ENCODE measurements at regions not wholly inside any gene's neighbourhood (a gene's known extent, or its start where the extent isn't known, plus 50 kb on each side); places are given as distances from the start of the nearest gene placed in this dataset.

GRCh38 chr15:81660976-81661375 lies 287.0 kb upstream of the TMC3 start:
- Mint-ChIP-seq H3K4me3 (no peak overlapping the region), H3K27ac (no peak overlapping the region), H3K4me1 (no peaks in the 10 kb centered on the region), H3K9me3 (no peaks in the 10 kb centered on the region), H3K36me3 (no peaks in the 10 kb centered on the region), H3K27me3 (ENCODE audit: insufficient read depth, low read depth) (no peaks in the 10 kb centered on the region)
- Histone ChIP-seq H3K9ac (no peak overlapping the region), H2AFZ (replicated peaks) (no peak overlapping the region), H3K27ac (no peak overlapping the region), H3K36me3 (no peaks in the 10 kb centered on the region), H3F3A (ENCODE audit: low read depth) (no peaks in the 10 kb centered on the region), H3K9me3 (ENCODE audit: low read depth) (no peaks in the 10 kb centered on the region), H3K27me3 (no peaks in the 10 kb centered on the region), H3K4me2 (no peak overlapping the region), H3K4me3 (no peak overlapping the region), H3K4me1 (no peaks in the 10 kb centered on the region), H3K79me2 (ENCODE audit: low read depth) (no peaks in the 10 kb centered on the region), H4K20me1 (ENCODE audit: low read depth) (no peaks in the 10 kb centered on the region)
- no peak for TF ChIP-seq EZH2phosphoT487 (IDR thresholded peaks at IDR 0.05)
- TF ChIP-seq EZH2 (IDR thresholded peaks at IDR 0.05) = no peak
- no peak for TF ChIP-seq CTCF (IDR thresholded peaks at IDR 0.05)
- DNase-seq (ENCODE audit: low spot score) = no peak

- Histone ChIP-seq H4K20me1 (ENCODE audit: low read depth) (no peaks in the 10 kb centered on the region), H3K27ac (no peak overlapping the region), H2AFZ (replicated peaks) (no peak overlapping the region), H3F3A (ENCODE audit: low read depth) (no peaks in the 10 kb centered on the region), H3K9ac (no peak overlapping the region), H3K36me3 (no peaks in the 10 kb centered on the region), H3K9me3 (ENCODE audit: low read depth) (no peaks in the 10 kb centered on the region), H3K27me3 (no peaks in the 10 kb centered on the region), H3K79me2 (ENCODE audit: low read depth) (no peaks in the 10 kb centered on the region), H3K4me3 (no peak overlapping the region), H3K4me1 (no peaks in the 10 kb centered on the region), H3K4me2 (no peak overlapping the region)
- no peaks in the 10 kb centered on the region for H3K27me3 Mint-ChIP-seq (ENCODE audit: insufficient read depth, low read depth)
- H3K9me3 Mint-ChIP-seq = no peaks in the 10 kb centered on the region
- H3K4me3 Mint-ChIP-seq = no peak overlapping the region
- no peak overlapping the region for H3K27ac Mint-ChIP-seq
- H3K4me1 Mint-ChIP-seq = no peaks in the 10 kb centered on the region
- DNase-seq (ENCODE audit: low spot score) = no peak
- H3K36me3 Mint-ChIP-seq = no peaks in the 10 kb centered on the region
- TF ChIP-seq EZH2phosphoT487 (IDR thresholded peaks at IDR 0.05) (no peak), EZH2 (IDR thresholded peaks at IDR 0.05) (no peak)
Observed at GRCh38 chr15:81653259-81653658, 279.2 kb upstream of the TMC3 start.

- Histone ChIP-seq H3K4me3 (no peak overlapping the region), H3K79me2 (ENCODE audit: low read depth) (no peaks in the 10 kb centered on the region), H3K9ac (no peak overlapping the region), H3K27ac (no peak overlapping the region), H3K4me1 (no peaks in the 10 kb centered on the region), H3K36me3 (no peaks in the 10 kb centered on the region), H4K20me1 (ENCODE audit: low read depth) (no peaks in the 10 kb centered on the region), H2AFZ (replicated peaks) (no peak overlapping the region), H3K9me3 (ENCODE audit: low read depth) (no peaks in the 10 kb centered on the region), H3F3A (ENCODE audit: low read depth) (no peaks in the 10 kb centered on the region), H3K4me2 (no peak overlapping the region), H3K27me3 (no peaks in the 10 kb centered on the region)
- peak overlapping the region; percentile 15 for H3K27ac Mint-ChIP-seq
- H3K27me3 Mint-ChIP-seq (ENCODE audit: insufficient read depth, low read depth) = no peaks in the 10 kb centered on the region
- TF ChIP-seq EZH2 (IDR thresholded peaks at IDR 0.05) (no peak), EZH2phosphoT487 (IDR thresholded peaks at IDR 0.05) (no peak), CTCF (IDR thresholded peaks at IDR 0.05) (no peak)
- H3K4me3 Mint-ChIP-seq = no peak overlapping the region
- H3K9me3 Mint-ChIP-seq = no peaks in the 10 kb centered on the region
- DNase-seq (ENCODE audit: low spot score) = no peak
- H3K36me3 Mint-ChIP-seq = no peaks in the 10 kb centered on the region
- peaks cover 11% of the 10 kb centered on the region for H3K4me1 Mint-ChIP-seq
Observed at GRCh38 chr15:81645470-81645869, 271.5 kb upstream of the TMC3 start.

- Histone ChIP-seq H3K9ac (no peak overlapping the region), H3K27me3 (no peaks in the 10 kb centered on the region), H2AFZ (replicated peaks) (no peak overlapping the region), H3K79me2 (ENCODE audit: low read depth) (no peaks in the 10 kb centered on the region), H3K4me2 (no peak overlapping the region), H3K9me3 (ENCODE audit: low read depth) (no peaks in the 10 kb centered on the region), H4K20me1 (ENCODE audit: low read depth) (no peaks in the 10 kb centered on the region), H3K27ac (no peak overlapping the region), H3K36me3 (no peaks in the 10 kb centered on the region), H3K4me3 (no peak overlapping the region), H3K4me1 (no peaks in the 10 kb centered on the region), H3F3A (ENCODE audit: low read depth) (no peaks in the 10 kb centered on the region)
- TF ChIP-seq CTCF (IDR thresholded peaks at IDR 0.05) (no peak), EZH2 (IDR thresholded peaks at IDR 0.05) (no peak), EZH2phosphoT487 (IDR thresholded peaks at IDR 0.05) (no peak)
- no peak for DNase-seq (ENCODE audit: low spot score)
- Mint-ChIP-seq H3K27ac (no peak overlapping the region), H3K4me3 (no peak overlapping the region), H3K27me3 (ENCODE audit: insufficient read depth, low read depth) (peaks cover 2% of the 10 kb centered on the region), H3K4me1 (peaks cover 11% of the 10 kb centered on the region), H3K36me3 (no peaks in the 10 kb centered on the region), H3K9me3 (no peaks in the 10 kb centered on the region)
Observed at GRCh38 chr15:81643771-81644170, 269.8 kb upstream of the TMC3 start.

Data from neural progenitor cell (in vitro differentiated cells).